ENCODE measurements at regions not wholly inside any gene's neighbourhood (a gene's known extent, or its start where the extent isn't known, plus 50 kb on each side); places are given as distances from the start of the nearest gene placed in this dataset.
A peak's percentile ranks its signal among the peaks of the same experiment; 100 is the strongest.

DNA sequence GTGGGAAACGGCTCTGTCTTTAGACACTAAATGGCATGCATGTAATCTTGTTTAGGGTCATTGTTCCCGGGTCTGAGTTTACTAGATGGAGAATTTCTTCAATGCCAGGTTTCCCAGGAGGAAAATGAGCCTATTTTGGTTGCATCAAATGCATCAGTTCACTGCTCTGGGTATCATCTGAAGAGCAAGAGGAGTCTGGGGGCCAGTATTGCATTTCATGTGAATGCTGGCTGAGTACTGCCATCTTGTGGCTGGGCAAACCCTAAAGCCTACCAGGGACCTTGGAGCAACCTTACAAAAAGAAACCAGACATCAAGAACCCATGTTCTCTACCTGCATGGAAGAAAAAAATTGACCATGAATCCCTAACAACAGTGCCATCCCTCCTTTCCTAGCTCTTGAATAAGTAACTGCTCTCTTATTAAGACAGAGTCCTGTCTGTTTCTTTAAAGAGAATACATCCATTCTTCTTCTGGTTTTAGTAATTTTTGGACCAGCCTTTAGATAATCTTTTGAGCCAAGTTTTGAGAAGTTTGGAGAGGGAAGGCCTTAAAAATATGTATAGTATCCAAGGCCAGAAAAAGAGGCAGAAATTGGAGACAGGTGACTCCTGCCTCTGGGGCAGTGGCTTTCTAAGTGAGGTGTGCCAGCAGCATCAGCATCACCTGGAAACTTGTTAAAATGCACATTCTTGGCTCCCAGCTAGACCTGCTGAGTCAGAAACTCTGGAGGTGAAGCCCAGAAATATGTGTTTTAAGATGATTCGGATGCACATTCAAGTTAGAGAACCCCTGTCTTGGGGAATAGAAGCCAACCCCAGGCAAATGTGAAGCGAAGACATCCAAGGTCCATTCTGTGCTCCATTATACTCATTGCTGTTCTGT lies 261.0 kb upstream of the CXCR4 start:
- ATAC-seq (peak; percentile 92), FAIRE-seq (peak; percentile 81), DNase-seq (ENCODE audit: extremely low read depth in 1 of 4, low spot score in 3 of 4) (peak; percentile 34 to 50 (median 38))
- intact Hi-C loops (cut with micrococcal nuclease): loop anchor here (1.0 to 5.0 kb wide), 2 partner anchors 466 to 562 kb away; no protein-coding TSS in a partner anchor
- Histone ChIP-seq H3K4me3 (no peak overlapping the region), H3K27me3 (ENCODE audit: control insufficient read depth in 2 of 2, insufficient read depth in 2 of 2, low read length in 2 of 2) (peaks cover 0 to 4% of the 10 kb centered on the region in 2 experiments; a peak in 1 of 5 replicates), H3K79me2 (ENCODE audit: control insufficient read depth, insufficient read depth, low read length) (no peaks in the 10 kb centered on the region), H3K9ac (ENCODE audit: insufficient read depth in 1 of 2, low read depth in 2 of 2, low read length in 2 of 2) (no peak overlapping the region), H4K20me1 (replicated peaks; ENCODE audit: control insufficient read depth, insufficient read depth, low read length) (peaks cover 3% of the 10 kb centered on the region; the same call in 1 of the 2 replicates), H3K4me1 (replicated peaks in 1 of 2; ENCODE audit: control insufficient read depth in 2 of 2, insufficient read depth in 2 of 2, low read length in 2 of 2) (no peaks in the 10 kb centered on the region), H3K9me3 (replicated peaks; ENCODE audit: control insufficient read depth, insufficient read depth, low read depth, low read length) (no peaks in the 10 kb centered on the region; the same call in 1 of the 2 replicates), H3K4me2 (ENCODE audit: insufficient read depth, low read length) (no peak overlapping the region), H3K27ac (ENCODE audit: extremely low read depth, low read depth, low read length) (no peak overlapping the region), H2AFZ (ENCODE audit: low read depth, low read length) (no peak overlapping the region), H3K9me1 (ENCODE audit: control insufficient read depth, insufficient read depth, low read length) (no peaks in the 10 kb centered on the region), H3K36me3 (ENCODE audit: control insufficient read depth, insufficient read depth, low read length) (no peaks in the 10 kb centered on the region)
- CTCF ChIA-PET (ENCODE audit: low intra/inter-chr PET ratio): interaction anchor here (2.2 kb wide), 1 partner anchor 464 kb away, joined by 36 read pairs; no protein-coding TSS in a partner anchor
- in situ Hi-C loops (cut with MboI): loop anchor here (5.0 to 25.0 kb wide), 2 partner anchors 462 to 1392 kb away; no protein-coding TSS in a partner anchor
- 0% methylated on average over 4 of the region's 4 CpGs for WGBS (ENCODE audit: insufficient coverage, low coverage, missing lambda C conversion rate)
- POLR2A ChIA-PET: no interaction called here
- BruUV-seq (replicated peaks): no TSS peak
- TF ChIP-seq HSF4 (CRISPR knock-in tag; IDR thresholded peaks at IDR 0.05; ENCODE audit: borderline replicate concordance) (no peak), SMC3 (conservative IDR thresholded peaks at IDR 0.05; ENCODE audit: insufficient read depth, low read depth, low read length) (peak; percentile 72), STAG1 (CRISPR knock-in tag; IDR thresholded peaks at IDR 0.05; ENCODE audit: borderline replicate concordance) (peak; percentile 35; the same call in 1 of the 2 replicates), RAD21 (CRISPR knock-in tag; conservative IDR thresholded peaks at IDR 0.05 in 1 of 2, IDR thresholded peaks at IDR 0.05 in 1 of 2) (peak; percentile 73 to 82)
- TF ChIP-seq, protein P1, sequence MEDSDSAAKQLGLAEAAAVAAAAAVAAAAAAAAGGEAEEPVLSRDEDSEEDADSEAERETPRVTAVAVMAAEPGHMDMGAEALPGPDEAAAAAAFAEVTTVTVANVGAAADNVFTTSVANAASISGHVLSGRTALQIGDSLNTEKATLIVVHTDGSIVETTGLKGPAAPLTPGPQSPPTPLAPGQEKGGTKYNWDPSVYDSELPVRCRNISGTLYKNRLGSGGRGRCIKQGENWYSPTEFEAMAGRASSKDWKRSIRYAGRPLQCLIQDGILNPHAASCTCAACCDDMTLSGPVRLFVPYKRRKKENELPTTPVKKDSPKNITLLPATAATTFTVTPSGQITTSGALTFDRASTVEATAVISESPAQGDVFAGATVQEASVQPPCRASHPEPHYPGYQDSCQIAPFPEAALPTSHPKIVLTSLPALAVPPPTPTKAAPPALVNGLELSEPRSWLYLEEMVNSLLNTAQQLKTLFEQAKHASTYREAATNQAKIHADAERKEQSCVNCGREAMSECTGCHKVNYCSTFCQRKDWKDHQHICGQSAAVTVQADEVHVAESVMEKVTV (CRISPR knock-in tag; IDR thresholded peaks at IDR 0.05): 0 out of 2 replicates have a peak, but pooled peaks have one; percentile 35
- TF ChIP-seq, protein P2, sequence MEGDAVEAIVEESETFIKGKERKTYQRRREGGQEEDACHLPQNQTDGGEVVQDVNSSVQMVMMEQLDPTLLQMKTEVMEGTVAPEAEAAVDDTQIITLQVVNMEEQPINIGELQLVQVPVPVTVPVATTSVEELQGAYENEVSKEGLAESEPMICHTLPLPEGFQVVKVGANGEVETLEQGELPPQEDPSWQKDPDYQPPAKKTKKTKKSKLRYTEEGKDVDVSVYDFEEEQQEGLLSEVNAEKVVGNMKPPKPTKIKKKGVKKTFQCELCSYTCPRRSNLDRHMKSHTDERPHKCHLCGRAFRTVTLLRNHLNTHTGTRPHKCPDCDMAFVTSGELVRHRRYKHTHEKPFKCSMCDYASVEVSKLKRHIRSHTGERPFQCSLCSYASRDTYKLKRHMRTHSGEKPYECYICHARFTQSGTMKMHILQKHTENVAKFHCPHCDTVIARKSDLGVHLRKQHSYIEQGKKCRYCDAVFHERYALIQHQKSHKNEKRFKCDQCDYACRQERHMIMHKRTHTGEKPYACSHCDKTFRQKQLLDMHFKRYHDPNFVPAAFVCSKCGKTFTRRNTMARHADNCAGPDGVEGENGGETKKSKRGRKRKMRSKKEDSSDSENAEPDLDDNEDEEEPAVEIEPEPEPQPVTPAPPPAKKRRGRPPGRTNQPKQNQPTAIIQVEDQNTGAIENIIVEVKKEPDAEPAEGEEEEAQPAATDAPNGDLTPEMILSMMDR (IDR thresholded peaks at IDR 0.05 in 2 of 3, conservative IDR thresholded peaks at IDR 0.05 in 1 of 3; ENCODE audit: insufficient read depth in 2 of 3, low read depth in 1 of 3, low read length in 3 of 3): peak; percentile 52 to 67 (median 64)
- TF ChIP-seq, protein P3, sequence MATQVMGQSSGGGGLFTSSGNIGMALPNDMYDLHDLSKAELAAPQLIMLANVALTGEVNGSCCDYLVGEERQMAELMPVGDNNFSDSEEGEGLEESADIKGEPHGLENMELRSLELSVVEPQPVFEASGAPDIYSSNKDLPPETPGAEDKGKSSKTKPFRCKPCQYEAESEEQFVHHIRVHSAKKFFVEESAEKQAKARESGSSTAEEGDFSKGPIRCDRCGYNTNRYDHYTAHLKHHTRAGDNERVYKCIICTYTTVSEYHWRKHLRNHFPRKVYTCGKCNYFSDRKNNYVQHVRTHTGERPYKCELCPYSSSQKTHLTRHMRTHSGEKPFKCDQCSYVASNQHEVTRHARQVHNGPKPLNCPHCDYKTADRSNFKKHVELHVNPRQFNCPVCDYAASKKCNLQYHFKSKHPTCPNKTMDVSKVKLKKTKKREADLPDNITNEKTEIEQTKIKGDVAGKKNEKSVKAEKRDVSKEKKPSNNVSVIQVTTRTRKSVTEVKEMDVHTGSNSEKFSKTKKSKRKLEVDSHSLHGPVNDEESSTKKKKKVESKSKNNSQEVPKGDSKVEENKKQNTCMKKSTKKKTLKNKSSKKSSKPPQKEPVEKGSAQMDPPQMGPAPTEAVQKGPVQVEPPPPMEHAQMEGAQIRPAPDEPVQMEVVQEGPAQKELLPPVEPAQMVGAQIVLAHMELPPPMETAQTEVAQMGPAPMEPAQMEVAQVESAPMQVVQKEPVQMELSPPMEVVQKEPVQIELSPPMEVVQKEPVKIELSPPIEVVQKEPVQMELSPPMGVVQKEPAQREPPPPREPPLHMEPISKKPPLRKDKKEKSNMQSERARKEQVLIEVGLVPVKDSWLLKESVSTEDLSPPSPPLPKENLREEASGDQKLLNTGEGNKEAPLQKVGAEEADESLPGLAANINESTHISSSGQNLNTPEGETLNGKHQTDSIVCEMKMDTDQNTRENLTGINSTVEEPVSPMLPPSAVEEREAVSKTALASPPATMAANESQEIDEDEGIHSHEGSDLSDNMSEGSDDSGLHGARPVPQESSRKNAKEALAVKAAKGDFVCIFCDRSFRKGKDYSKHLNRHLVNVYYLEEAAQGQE (IDR thresholded peaks at IDR 0.05; ENCODE audit: borderline replicate concordance): peak; percentile 71
- TF ChIP-seq, protein P3 (CRISPR knock-in tag; IDR thresholded peaks at IDR 0.05; ENCODE audit: low read depth): no peak
